Keratinocyte (primary cell): ENCODE measurements at regions not wholly inside any gene's neighbourhood (a gene's known extent, or its start where the extent isn't known, plus 50 kb on each side); places are given as distances from the start of the nearest gene placed in this dataset.

ENCODE experiments used
- DNase-seq: peaks from one replicate; pipeline ENCODE4 v3.0.0-alpha.2; 2011; ENCODE audit warnings: low read depth, missing footprints, low spot score
- FAIRE-seq: peaks from 2 replicates; lab custom pipeline; 2011; peaks lifted over from hg19 to GRCh38; lab: Jason Lieb, UNC
- H2AFZ ChIP-seq: 2 replicates; pipeline ENCODE4 v1.6.0; 2012; ENCODE audit warnings: low read length, control low read depth, inconsistent platforms; ENCODE audit not compliant: control insufficient read depth
- H3K27ac ChIP-seq: 2 replicates; pipeline ENCODE4 v1.5.1; 2011; ENCODE audit warnings: low read length; ENCODE audit not compliant: control insufficient read depth, insufficient read depth
- H3K27me3 ChIP-seq: 3 replicates; pipeline ENCODE4 v1.6.0; 2011; ENCODE audit warnings: low read length; ENCODE audit not compliant: control insufficient read depth, insufficient read depth; ENCODE audit errors: extremely low read depth
- H3K36me3 ChIP-seq, 2 experiments: 2 replicates in 1 of 2; 3 replicates in 1 of 2; pipeline ENCODE4 v1.5.1; 2011; ENCODE audit warnings: low read length in 2 of 2, mild to moderate bottlenecking in 1 of 2; ENCODE audit not compliant: control insufficient read depth in 2 of 2, insufficient read depth in 2 of 2; ENCODE audit errors: extremely low read depth in 1 of 2
- H3K4me1 ChIP-seq: 3 replicates; pipeline ENCODE4 v1.5.1; 2011; ENCODE audit warnings: low read length; ENCODE audit not compliant: control insufficient read depth, insufficient read depth; ENCODE audit errors: extremely low read depth
- H3K4me2 ChIP-seq: 3 replicates; pipeline ENCODE4 v1.6.0; 2011; ENCODE audit warnings: low read depth, low read length; ENCODE audit not compliant: control insufficient read depth, insufficient read depth; ENCODE audit errors: extremely low read depth
- H3K4me3 ChIP-seq, 3 experiments: fragments of 200-600 bp in 1 of 3; sonication (generic) in 1 of 3; 2 replicates in 2 of 3; 3 replicates in 1 of 3; pipeline ENCODE4 v1.5.1; 2011 to 2016; ENCODE audit warnings: low read length in 3 of 3, mild to moderate bottlenecking in 3 of 3, control low read depth in 2 of 3, inconsistent platforms in 1 of 3, low read depth in 1 of 3, mixed read lengths in 1 of 3, mixed run types in 1 of 3, moderate library complexity in 1 of 3; ENCODE audit not compliant: control insufficient read depth in 2 of 3, insufficient read depth in 2 of 3; ENCODE audit errors: extremely low read depth in 1 of 3
- H3K79me2 ChIP-seq: 2 replicates; pipeline ENCODE4 v1.6.0; 2012; ENCODE audit warnings: low read length; ENCODE audit not compliant: control insufficient read depth, insufficient read depth
- H3K9ac ChIP-seq: 3 replicates; pipeline ENCODE4 v1.6.0; 2011; ENCODE audit warnings: low read length; ENCODE audit not compliant: control insufficient read depth, insufficient read depth; ENCODE audit errors: extremely low read depth
- H3K9me1 ChIP-seq: 3 replicates; pipeline ENCODE4 v1.6.0; 2011; ENCODE audit warnings: low read length; ENCODE audit not compliant: control insufficient read depth, insufficient read depth; ENCODE audit errors: extremely low read depth
- H3K9me3 ChIP-seq: 2 replicates; pipeline ENCODE4 v1.5.1; 2012; ENCODE audit warnings: low read depth, low read length; ENCODE audit not compliant: control insufficient read depth
- H4K20me1 ChIP-seq: 3 replicates; pipeline ENCODE4 v1.6.0; 2011; ENCODE audit warnings: low read length; ENCODE audit not compliant: control insufficient read depth, insufficient read depth; ENCODE audit errors: extremely low read depth
- EZH2 ChIP-seq: IDR thresholded peaks from one replicate; pipeline ENCODE4 v1.6.1; 2012; ENCODE audit warnings: inconsistent platforms, mild to moderate bottlenecking, low read length, moderate library complexity
- dilution Hi-C: fragments of 300-500 bp; cut with MboI; formaldehyde crosslinking; loops from one replicate; pipeline ENCODE4 v1.7.0; 2020; ENCODE audit warnings: low sequenced_read_pairs; ENCODE audit not compliant: extremely low pct_ligation_motif_present
- TF ChIP-seq, protein P1 (sequence below), 3 experiments: IDR thresholded peaks in 1 of 3; conservative IDR thresholded peaks in 1 of 3; optimal IDR thresholded peaks in 1 of 3; 2 replicates in 2 of 3; 3 replicates in 1 of 3; pipeline versions ENCODE3 to v1.5.1; 2011; ENCODE audit warnings: low read length in 3 of 3, mild to moderate bottlenecking in 3 of 3, moderate library complexity in 2 of 3, control low read depth in 1 of 3, inconsistent platforms in 1 of 3; ENCODE audit not compliant: insufficient read depth in 2 of 3; ENCODE audit errors: extremely low read depth in 1 of 3

DNA sequence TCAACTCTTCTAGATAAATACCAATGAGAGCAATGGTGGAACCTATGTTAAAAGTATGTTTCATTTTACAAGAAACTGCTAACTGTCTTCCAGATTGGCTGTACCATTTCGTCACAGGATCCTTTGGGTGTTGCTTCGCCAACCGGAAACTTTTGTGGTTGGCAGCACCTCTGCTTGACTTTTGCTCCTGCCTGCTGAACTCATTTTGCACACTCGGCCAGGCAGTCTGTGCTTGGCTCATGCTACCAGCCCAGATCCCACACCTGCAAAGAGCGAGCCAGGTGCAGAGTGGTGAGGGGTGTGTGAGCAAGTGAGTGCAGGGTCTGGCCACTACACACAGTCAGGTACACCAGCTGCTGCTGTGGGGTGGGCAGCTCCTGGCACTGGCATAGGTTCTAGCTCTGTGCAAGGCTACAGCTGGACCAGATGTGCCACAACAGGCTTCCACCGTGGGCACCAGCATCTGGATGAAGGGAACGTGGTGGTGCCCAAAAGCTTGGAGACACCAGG lies 422.3 kb downstream of the PRR16 start:
- H3K9ac ChIP-seq, result no peak overlapping the region
- FAIRE-seq (no peak), DNase-seq (no peak)
- no peak overlapping the region for H3K27ac ChIP-seq
- no peaks in the 10 kb centered on the region for H4K20me1 ChIP-seq
- TF ChIP-seq, protein P1, sequence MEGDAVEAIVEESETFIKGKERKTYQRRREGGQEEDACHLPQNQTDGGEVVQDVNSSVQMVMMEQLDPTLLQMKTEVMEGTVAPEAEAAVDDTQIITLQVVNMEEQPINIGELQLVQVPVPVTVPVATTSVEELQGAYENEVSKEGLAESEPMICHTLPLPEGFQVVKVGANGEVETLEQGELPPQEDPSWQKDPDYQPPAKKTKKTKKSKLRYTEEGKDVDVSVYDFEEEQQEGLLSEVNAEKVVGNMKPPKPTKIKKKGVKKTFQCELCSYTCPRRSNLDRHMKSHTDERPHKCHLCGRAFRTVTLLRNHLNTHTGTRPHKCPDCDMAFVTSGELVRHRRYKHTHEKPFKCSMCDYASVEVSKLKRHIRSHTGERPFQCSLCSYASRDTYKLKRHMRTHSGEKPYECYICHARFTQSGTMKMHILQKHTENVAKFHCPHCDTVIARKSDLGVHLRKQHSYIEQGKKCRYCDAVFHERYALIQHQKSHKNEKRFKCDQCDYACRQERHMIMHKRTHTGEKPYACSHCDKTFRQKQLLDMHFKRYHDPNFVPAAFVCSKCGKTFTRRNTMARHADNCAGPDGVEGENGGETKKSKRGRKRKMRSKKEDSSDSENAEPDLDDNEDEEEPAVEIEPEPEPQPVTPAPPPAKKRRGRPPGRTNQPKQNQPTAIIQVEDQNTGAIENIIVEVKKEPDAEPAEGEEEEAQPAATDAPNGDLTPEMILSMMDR (optimal IDR thresholded peaks at IDR 0.05 in 1 of 3, IDR thresholded peaks at IDR 0.05 in 1 of 3, conservative IDR thresholded peaks at IDR 0.05 in 1 of 3; ENCODE audit: extremely low read depth in 1 of 3, insufficient read depth in 2 of 3, low read length in 3 of 3), result no peak
- TF ChIP-seq EZH2, result no peak
- no peaks in the 10 kb centered on the region for H3K36me3 ChIP-seq
- no peak overlapping the region for H3K4me3 ChIP-seq
- dilution Hi-C loops, result no loop called here
- H3K9me3 ChIP-seq, result no peaks in the 10 kb centered on the region
- no peaks in the 10 kb centered on the region for H3K4me1 ChIP-seq
- H3K4me2 ChIP-seq, result no peak overlapping the region
- H2AFZ ChIP-seq, result no peak overlapping the region
- H3K27me3 ChIP-seq, result no peaks in the 10 kb centered on the region
- no peaks in the 10 kb centered on the region for H3K79me2 ChIP-seq
- no peaks in the 10 kb centered on the region for H3K9me1 ChIP-seq

DNA sequence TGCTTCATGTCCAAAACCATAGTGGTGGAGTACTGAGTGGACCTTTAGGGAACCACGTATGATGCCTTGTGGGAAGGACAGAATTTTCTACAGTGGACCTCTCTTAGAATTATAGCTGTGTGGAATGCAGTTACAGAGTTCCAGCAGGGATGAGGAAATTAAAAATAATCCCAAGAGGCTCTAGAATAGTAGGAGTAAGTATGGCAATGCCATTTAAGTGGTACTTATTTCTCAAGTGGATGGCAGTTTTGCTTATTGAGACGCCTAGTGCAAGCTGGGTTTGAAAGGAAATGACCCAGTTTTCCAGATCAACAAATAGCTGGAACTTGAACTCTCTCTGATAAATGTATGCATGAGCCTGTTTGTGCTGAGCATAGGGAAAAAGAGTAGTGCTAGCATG lies 431.6 kb downstream of the PRR16 start:
- no peak for TF ChIP-seq EZH2
- TF ChIP-seq, protein P1 (optimal IDR thresholded peaks at IDR 0.05 in 1 of 3, IDR thresholded peaks at IDR 0.05 in 1 of 3, conservative IDR thresholded peaks at IDR 0.05 in 1 of 3; ENCODE audit: extremely low read depth in 1 of 3, insufficient read depth in 2 of 3, low read length in 3 of 3), result no peak
- Histone ChIP-seq H3K9me1 (no peaks in the 10 kb centered on the region), H3K4me3 (no peak overlapping the region), H3K27me3 (no peaks in the 10 kb centered on the region), H3K9me3 (no peaks in the 10 kb centered on the region), H3K79me2 (no peaks in the 10 kb centered on the region), H3K4me1 (no peaks in the 10 kb centered on the region), H3K9ac (no peak overlapping the region), H4K20me1 (no peaks in the 10 kb centered on the region), H2AFZ (no peak overlapping the region), H3K36me3 (no peaks in the 10 kb centered on the region), H3K27ac (no peak overlapping the region), H3K4me2 (no peak overlapping the region)
- FAIRE-seq (no peak), DNase-seq (no peak)
- dilution Hi-C loops, result no loop called here
